ENCODE measurements at regions not wholly inside any gene's neighbourhood (a gene's known extent, or its start where the extent isn't known, plus 50 kb on each side); places are given as distances from the start of the nearest gene placed in this dataset.

DNA sequence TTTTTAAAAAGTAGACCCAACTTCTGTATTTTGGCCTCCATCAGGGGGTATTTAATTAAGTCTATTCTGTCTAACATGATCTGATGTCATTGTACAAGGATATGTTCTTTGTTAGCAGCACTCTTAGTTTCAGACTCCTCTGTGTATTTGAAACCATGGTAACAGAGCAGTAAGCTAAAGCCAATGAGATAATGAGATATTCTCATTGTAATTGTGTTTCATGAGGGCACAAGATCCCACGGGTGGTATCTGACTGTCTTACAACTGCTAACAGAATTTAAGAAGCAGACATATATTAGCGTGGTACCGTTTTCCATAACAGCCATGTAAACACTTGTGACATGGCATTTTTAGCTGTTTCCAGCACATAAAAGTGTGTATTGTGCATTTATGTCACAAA lies 251.2 kb upstream of the VEPH1 start:
- TF ChIP-seq, protein P1, sequence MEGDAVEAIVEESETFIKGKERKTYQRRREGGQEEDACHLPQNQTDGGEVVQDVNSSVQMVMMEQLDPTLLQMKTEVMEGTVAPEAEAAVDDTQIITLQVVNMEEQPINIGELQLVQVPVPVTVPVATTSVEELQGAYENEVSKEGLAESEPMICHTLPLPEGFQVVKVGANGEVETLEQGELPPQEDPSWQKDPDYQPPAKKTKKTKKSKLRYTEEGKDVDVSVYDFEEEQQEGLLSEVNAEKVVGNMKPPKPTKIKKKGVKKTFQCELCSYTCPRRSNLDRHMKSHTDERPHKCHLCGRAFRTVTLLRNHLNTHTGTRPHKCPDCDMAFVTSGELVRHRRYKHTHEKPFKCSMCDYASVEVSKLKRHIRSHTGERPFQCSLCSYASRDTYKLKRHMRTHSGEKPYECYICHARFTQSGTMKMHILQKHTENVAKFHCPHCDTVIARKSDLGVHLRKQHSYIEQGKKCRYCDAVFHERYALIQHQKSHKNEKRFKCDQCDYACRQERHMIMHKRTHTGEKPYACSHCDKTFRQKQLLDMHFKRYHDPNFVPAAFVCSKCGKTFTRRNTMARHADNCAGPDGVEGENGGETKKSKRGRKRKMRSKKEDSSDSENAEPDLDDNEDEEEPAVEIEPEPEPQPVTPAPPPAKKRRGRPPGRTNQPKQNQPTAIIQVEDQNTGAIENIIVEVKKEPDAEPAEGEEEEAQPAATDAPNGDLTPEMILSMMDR (IDR thresholded peaks at IDR 0.05; ENCODE audit: low read depth, low read length): no peak
- Histone ChIP-seq H3K27me3 (ENCODE audit: control insufficient read depth, insufficient read depth, low read length) (no peaks in the 10 kb centered on the region), H3K4me3 (ENCODE audit: low read depth, low read length) (no peak overlapping the region), H3K27ac (ENCODE audit: low read depth, low read length) (no peak overlapping the region), H3K9me3 (ENCODE audit: control insufficient read depth, insufficient read depth, low read length) (no peaks in the 10 kb centered on the region)
- ChIA-PET CTCF (interaction anchor here (1.2 kb wide), 1 partner anchor 777 kb away, joined by 3 read pairs; no protein-coding TSS in a partner anchor), POLR2A (no interaction called here)
- no peak for DNase-seq (ENCODE audit: low read depth, low spot score)

DNA sequence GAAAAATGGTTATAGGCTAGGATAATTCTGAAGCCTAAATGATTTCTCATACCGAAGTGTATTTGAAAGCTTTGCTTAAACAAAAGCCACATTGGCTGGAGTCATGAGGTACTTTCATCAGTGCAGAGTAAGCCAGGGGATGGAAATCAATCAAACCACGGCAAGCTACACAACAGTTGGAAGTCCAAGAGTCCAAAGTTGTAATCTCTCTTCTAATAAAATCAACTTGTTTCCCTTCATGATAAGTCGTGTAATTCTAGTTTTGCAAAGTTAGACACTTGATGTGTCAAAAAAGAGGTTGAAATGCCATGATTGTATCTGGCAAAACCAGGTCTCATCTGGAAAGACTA lies 250.5 kb upstream of the VEPH1 start:
- TF ChIP-seq, protein P1 (IDR thresholded peaks at IDR 0.05; ENCODE audit: low read depth, low read length): no peak
- POLR2A ChIA-PET: no interaction called here
- Histone ChIP-seq H3K9me3 (ENCODE audit: control insufficient read depth, insufficient read depth, low read length) (no peaks in the 10 kb centered on the region), H3K27ac (ENCODE audit: low read depth, low read length) (no peak overlapping the region), H3K27me3 (ENCODE audit: control insufficient read depth, insufficient read depth, low read length) (no peaks in the 10 kb centered on the region), H3K4me3 (ENCODE audit: low read depth, low read length) (no peak overlapping the region)
- CTCF ChIA-PET: interaction anchor here (1.2 kb wide), 1 partner anchor 778 kb away, joined by 3 read pairs; no protein-coding TSS in a partner anchor
- no peak for DNase-seq (ENCODE audit: low read depth, low spot score)

DNA sequence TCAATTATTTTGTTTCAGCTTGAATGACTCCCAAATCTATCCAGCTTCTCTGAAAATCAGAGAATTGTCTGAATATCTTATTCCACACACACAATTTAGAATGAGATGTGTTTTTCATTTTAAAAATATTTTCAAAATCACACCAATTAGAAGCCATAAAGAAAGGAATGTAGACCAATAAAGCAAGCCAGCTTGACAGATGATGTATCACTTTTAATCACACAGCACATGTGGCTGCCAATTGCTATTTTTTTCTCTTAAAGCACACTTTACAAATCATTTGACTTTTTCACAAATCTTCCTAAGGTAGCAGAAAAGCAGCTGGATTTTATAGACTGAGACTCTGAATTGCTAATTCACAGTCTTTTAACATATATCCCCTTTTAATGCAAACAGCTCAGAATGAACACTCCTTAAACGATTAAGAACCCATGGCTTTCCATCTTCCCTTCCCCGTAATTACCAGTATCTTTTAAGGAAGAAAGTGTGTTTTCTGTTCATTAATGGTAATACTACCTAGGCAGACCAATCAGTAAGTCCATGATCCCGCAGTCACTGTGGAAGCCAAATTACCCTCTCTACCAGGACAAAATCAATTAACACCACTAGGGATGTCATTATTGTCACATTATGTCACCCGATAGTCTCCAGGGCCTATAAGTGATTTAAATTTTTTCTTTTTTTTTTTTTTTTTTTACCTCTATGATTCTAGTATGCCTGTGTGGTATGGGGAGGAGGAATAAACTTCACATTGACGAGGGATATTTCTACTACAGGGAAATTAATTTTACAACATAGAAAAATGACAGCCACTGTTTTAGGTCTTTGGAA lies 250.0 kb upstream of the VEPH1 start:
- H3K4me3 ChIP-seq (ENCODE audit: low read depth, low read length): no peak overlapping the region
- no peak overlapping the region for H3K27ac ChIP-seq (ENCODE audit: low read depth, low read length)
- CTCF ChIA-PET: interaction anchor here (1.4 kb wide), 1 partner anchor 146 kb away, joined by 4 read pairs; no protein-coding TSS in a partner anchor
- H3K9me3 ChIP-seq (ENCODE audit: control insufficient read depth, insufficient read depth, low read length): no peaks in the 10 kb centered on the region
- POLR2A ChIA-PET: no interaction called here
- no peak for DNase-seq (ENCODE audit: low read depth, low spot score)
- no peaks in the 10 kb centered on the region for H3K27me3 ChIP-seq (ENCODE audit: control insufficient read depth, insufficient read depth, low read length)
- TF ChIP-seq, protein P1 (IDR thresholded peaks at IDR 0.05; ENCODE audit: low read depth, low read length): no peak

DNA sequence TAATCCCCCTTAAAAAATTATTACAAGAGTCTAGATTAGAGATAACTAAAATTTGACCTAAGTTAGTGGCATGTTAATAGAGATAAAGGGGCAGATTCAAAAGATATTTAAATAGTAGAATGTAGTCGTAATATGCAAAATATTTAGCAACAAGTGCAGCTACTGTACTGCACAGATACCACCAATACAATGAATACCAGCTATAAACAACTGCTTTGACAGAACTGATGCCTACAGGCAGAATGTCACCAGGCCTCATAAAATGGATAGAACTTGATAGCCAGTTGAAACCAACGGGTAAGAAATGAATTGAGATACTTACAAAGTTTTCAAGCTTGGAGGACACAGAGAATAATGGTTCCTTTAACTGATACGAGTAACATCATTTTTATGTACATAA lies 249.3 kb upstream of the VEPH1 start:
- DNase-seq (ENCODE audit: low read depth, low spot score): no peak
- Histone ChIP-seq H3K9me3 (ENCODE audit: control insufficient read depth, insufficient read depth, low read length) (no peaks in the 10 kb centered on the region), H3K4me3 (ENCODE audit: low read depth, low read length) (no peak overlapping the region), H3K27ac (ENCODE audit: low read depth, low read length) (no peak overlapping the region), H3K27me3 (ENCODE audit: control insufficient read depth, insufficient read depth, low read length) (no peaks in the 10 kb centered on the region)
- ChIA-PET POLR2A (no interaction called here), CTCF (interaction anchor here (1.4 kb wide), 1 partner anchor 146 kb away, joined by 4 read pairs; no protein-coding TSS in a partner anchor)
- TF ChIP-seq, protein P1 (IDR thresholded peaks at IDR 0.05; ENCODE audit: low read depth, low read length): no peak

DNA sequence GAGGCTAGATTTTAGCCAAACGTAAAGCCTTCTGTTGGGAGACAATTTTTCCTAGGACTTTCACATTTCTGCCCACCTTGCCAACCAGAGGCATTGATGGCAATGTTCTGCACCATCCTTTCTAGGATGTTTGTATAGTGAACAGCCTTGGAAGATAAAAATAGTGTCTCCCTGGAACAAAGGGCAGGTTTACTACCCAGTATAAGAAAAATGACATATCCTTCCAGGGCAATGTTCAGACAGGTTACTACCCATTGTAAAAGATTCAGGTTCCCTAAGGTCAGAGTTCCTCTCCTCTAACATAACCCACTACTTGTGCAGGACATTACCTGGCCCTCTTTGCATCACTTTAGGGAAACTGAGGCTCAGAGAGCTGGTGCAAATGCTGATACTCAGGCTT lies 248.2 kb upstream of the VEPH1 start:
- Histone ChIP-seq H3K27me3 (ENCODE audit: control insufficient read depth, insufficient read depth, low read length) (no peaks in the 10 kb centered on the region), H3K9me3 (ENCODE audit: control insufficient read depth, insufficient read depth, low read length) (no peaks in the 10 kb centered on the region), H3K4me3 (ENCODE audit: low read depth, low read length) (no peak overlapping the region), H3K27ac (ENCODE audit: low read depth, low read length) (no peak overlapping the region)
- ChIA-PET POLR2A (no interaction called here), CTCF (interaction anchor here (1.4 kb wide), 1 partner anchor 145 kb away, joined by 4 read pairs; no protein-coding TSS in a partner anchor)
- no peak for DNase-seq (ENCODE audit: low read depth, low spot score)
- TF ChIP-seq, protein P1 (IDR thresholded peaks at IDR 0.05; ENCODE audit: low read depth, low read length): no peak

Measured in AG04450 (cell line).